Neural crest cell (in vitro differentiated cells): ENCODE measurements at regions not wholly inside any gene's neighbourhood (a gene's known extent, or its start where the extent isn't known, plus 50 kb on each side); places are given as distances from the start of the nearest gene placed in this dataset.

Source experiments
- DNase-seq: peaks from one replicate; pipeline ENCODE4 v3.0.0; 2021; ENCODE audit warnings: low read depth, mixed read lengths, low spot score
- H3K27ac Mint-ChIP-seq: one replicate; pipeline ENCODE4 v1.8.0; 2021; ENCODE audit warnings: mild to moderate bottlenecking, mixed read lengths; ENCODE audit not compliant: unreplicated experiment
- H3K27me3 Mint-ChIP-seq: 2 replicates; pipeline ENCODE4 v1.8.0; 2021; ENCODE audit warnings: low read depth, mild to moderate bottlenecking, mixed read lengths
- H3K36me3 Mint-ChIP-seq: 2 replicates; pipeline ENCODE4 v1.8.0; 2021; ENCODE audit warnings: low read depth, mild to moderate bottlenecking, mixed read lengths
- H3K4me1 Mint-ChIP-seq: 2 replicates; pipeline ENCODE4 v1.8.0; 2021; ENCODE audit warnings: mixed read lengths
- H3K4me3 Mint-ChIP-seq: one replicate; pipeline ENCODE4 v1.8.0; 2021; ENCODE audit warnings: mild to moderate bottlenecking, mixed read lengths
- H3K9me3 Mint-ChIP-seq: 2 replicates; pipeline ENCODE4 v1.8.0; 2021; ENCODE audit warnings: mixed read lengths
- CTCF ChIP-seq: fragments of 200-600 bp; sonication (generic); conservative IDR thresholded peaks from 2 replicates; pipeline ENCODE4 v1.5.0; 2021; ENCODE audit warnings: antibody characterized with exemption, mild to moderate bottlenecking

GRCh38 chr2:71888751-71889445, 258.8 kb downstream of the CYP26B1 start:
- peaks cover 13% of the 10 kb centered on the region for H3K9me3 Mint-ChIP-seq
- no peak overlapping the region for H3K4me3 Mint-ChIP-seq
- no peak overlapping the region for H3K27ac Mint-ChIP-seq
- no peak for DNase-seq
- peaks cover 5% of the 10 kb centered on the region for H3K27me3 Mint-ChIP-seq
- peaks cover 13% of the 10 kb centered on the region for H3K4me1 Mint-ChIP-seq
- no peaks in the 10 kb centered on the region for H3K36me3 Mint-ChIP-seq
- TF ChIP-seq CTCF = no peak

GRCh38 chr2:71887196-71887595, 260.5 kb downstream of the CYP26B1 start:
- peaks cover 24% of the 10 kb centered on the region for H3K4me1 Mint-ChIP-seq
- H3K27ac Mint-ChIP-seq = no peak overlapping the region
- peaks cover 13% of the 10 kb centered on the region for H3K9me3 Mint-ChIP-seq
- no peak for TF ChIP-seq CTCF
- H3K4me3 Mint-ChIP-seq = no peak overlapping the region
- H3K36me3 Mint-ChIP-seq = no peaks in the 10 kb centered on the region
- DNase-seq = no peak
- peaks cover 5% of the 10 kb centered on the region for H3K27me3 Mint-ChIP-seq

GRCh38 chr2:71886241-71886640, 261.4 kb downstream of the CYP26B1 start:
- DNase-seq = no peak
- H3K27ac Mint-ChIP-seq = no peak overlapping the region
- no peak overlapping the region for H3K4me3 Mint-ChIP-seq
- peaks cover 5% of the 10 kb centered on the region for H3K27me3 Mint-ChIP-seq
- no peak for TF ChIP-seq CTCF
- H3K9me3 Mint-ChIP-seq = peaks cover 13% of the 10 kb centered on the region
- H3K4me1 Mint-ChIP-seq = peaks cover 34% of the 10 kb centered on the region
- H3K36me3 Mint-ChIP-seq = no peaks in the 10 kb centered on the region

GRCh38 chr2:71884303-71885042, 263.2 kb downstream of the CYP26B1 start:
- Mint-ChIP-seq H3K36me3 (no peaks in the 10 kb centered on the region), H3K4me3 (no peak overlapping the region), H3K27me3 (peaks cover 3% of the 10 kb centered on the region), H3K27ac (peak overlapping the region; percentile 21), H3K9me3 (peaks cover 13% of the 10 kb centered on the region), H3K4me1 (peaks cover 24% of the 10 kb centered on the region)
- no peak for TF ChIP-seq CTCF
- no peak for DNase-seq

- no peak overlapping the region for H3K4me3 Mint-ChIP-seq
- no peak for TF ChIP-seq CTCF
- H3K27ac Mint-ChIP-seq = peak overlapping the region; percentile 35
- DNase-seq = peak; percentile 16
- H3K27me3 Mint-ChIP-seq = peaks cover 3% of the 10 kb centered on the region
- H3K4me1 Mint-ChIP-seq = peaks cover 29% of the 10 kb centered on the region
- no peaks in the 10 kb centered on the region for H3K36me3 Mint-ChIP-seq
- peaks cover 13% of the 10 kb centered on the region for H3K9me3 Mint-ChIP-seq
These were observed 264.7 kb downstream of the CYP26B1 start for GRCh38 chr2:71882949-71883472.
